Activated CD4-positive, alpha-beta T cell treated with anti-CD3 and anti-CD28 coated beads for 36 hours (primary cell): ENCODE measurements at regions not wholly inside any gene's neighbourhood (a gene's known extent, or its start where the extent isn't known, plus 50 kb on each side); places are given as distances from the start of the nearest gene placed in this dataset.
"Not testable (repeated sequence)": the region's sequence is repeated elsewhere in the genome, so short reads cannot be mapped to it uniquely, and the experiment has no call there.

Experiments
- ATAC-seq: fragments of 200-7000 bp; cut with Tn5 transposase; one replicate; pipeline ENCODE4 v1.10.0; 2021; ENCODE audit warnings: mild to moderate bottlenecking, moderate library complexity
- CTCF ChIA-PET: fragments of 350-600 bp; sonication (Branson Sonifier 250); formaldehyde crosslinking; loops from one replicate; lab custom pipeline; 2021; ENCODE audit warnings: antibody characterized with exemption; lab: Charles Lee
- POLR2A ChIA-PET: fragments of 350-600 bp; sonication (Branson Sonifier 250); formaldehyde crosslinking; loops from one replicate; lab custom pipeline; 2021; ENCODE audit warnings: antibody characterized with exemption, inconsistent platforms; lab: Charles Lee
- DNase-seq: peaks from one replicate; pipeline ENCODE4 v3.0.0-alpha.2; 2020
- H3K27ac Mint-ChIP-seq: one replicate; pipeline ENCODE4 v1.8.0; 2021; ENCODE audit warnings: mixed read lengths
- H3K27me3 Mint-ChIP-seq: one replicate; pipeline ENCODE4 v1.8.0; 2021; ENCODE audit warnings: mixed read lengths
- H3K36me3 Mint-ChIP-seq: one replicate; pipeline ENCODE4 v1.8.0; 2021; ENCODE audit warnings: low read depth, mixed read lengths
- H3K4me1 Mint-ChIP-seq: one replicate; pipeline ENCODE4 v1.8.0; 2021; ENCODE audit warnings: mixed read lengths
- H3K4me3 Mint-ChIP-seq: one replicate; pipeline ENCODE4 v1.8.0; 2021; ENCODE audit warnings: mild to moderate bottlenecking, moderate library complexity, mixed read lengths
- H3K9me3 Mint-ChIP-seq: one replicate; pipeline ENCODE4 v1.8.0; 2021; ENCODE audit warnings: low read depth, mixed read lengths
- intact Hi-C, 2 experiments: fragments of 100-400 bp; cut with DNase I in 1 of 2; cut with micrococcal nuclease in 1 of 2; formaldehyde crosslinking; loops; one replicate each; pipeline versions ENCODE4 v1.14.2 to v1.15.1; 2022 to 2024; cut with DNase I, micrococcal nuclease

- peaks cover 2% of the 10 kb centered on the region for H3K9me3 Mint-ChIP-seq
- CTCF ChIA-PET = no interaction called here
- no peaks in the 10 kb centered on the region for H3K4me1 Mint-ChIP-seq
- peaks cover 10% of the 10 kb centered on the region for H3K27me3 Mint-ChIP-seq
- intact Hi-C loops = no loop called here
- H3K4me3 Mint-ChIP-seq = no peak overlapping the region
- DNase-seq (no peak), ATAC-seq (no peak)
- H3K36me3 Mint-ChIP-seq = no peaks in the 10 kb centered on the region
- POLR2A ChIA-PET = no interaction called here
- H3K27ac Mint-ChIP-seq = no peak overlapping the region
These were observed 174.1 kb upstream of the NR4A3 start for GRCh38 chr9:99647604-99648003.

DNA sequence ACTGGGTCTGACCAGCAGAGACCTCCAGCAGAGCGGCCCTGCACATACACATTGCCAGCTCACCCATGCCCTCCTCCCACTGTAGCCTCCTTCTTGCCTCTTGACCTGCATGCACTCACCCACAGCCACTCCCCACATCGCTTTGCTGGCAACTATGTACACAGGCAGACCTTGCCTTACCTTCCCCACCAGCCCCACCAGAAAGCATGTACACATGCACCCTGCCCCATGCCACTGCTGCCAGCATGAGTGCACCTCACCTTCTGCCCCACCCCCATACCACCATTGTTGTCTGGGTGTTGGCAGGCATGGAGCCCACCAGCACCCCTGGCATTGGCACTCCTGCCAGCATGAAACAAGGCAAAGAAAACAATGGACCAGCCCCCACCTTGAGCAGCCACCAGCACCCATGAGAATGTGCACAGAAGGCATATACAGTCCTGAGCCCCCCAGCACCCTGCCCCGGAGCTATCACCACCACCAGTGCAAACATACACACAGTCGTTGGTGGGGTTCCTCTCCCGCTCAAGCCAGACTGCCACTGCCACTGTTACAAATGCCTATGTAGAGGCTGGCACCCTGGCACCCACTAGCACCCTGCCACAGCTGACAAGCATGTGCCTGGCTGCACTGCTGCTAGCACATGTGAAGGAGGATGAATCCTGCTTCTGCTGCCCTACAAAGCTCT, 171.4 kb upstream of the NR4A3 start:
- no peak overlapping the region for H3K4me3 Mint-ChIP-seq
- intact Hi-C loops = no loop called here
- ChIA-PET POLR2A (no interaction called here), CTCF (no interaction called here)
- no peak overlapping the region for H3K27ac Mint-ChIP-seq
- peaks cover 3% of the 10 kb centered on the region for H3K9me3 Mint-ChIP-seq
- peaks cover 10% of the 10 kb centered on the region for H3K27me3 Mint-ChIP-seq
- ATAC-seq (no peak), DNase-seq (no peak)
- H3K36me3 Mint-ChIP-seq = no peaks in the 10 kb centered on the region
- no peaks in the 10 kb centered on the region for H3K4me1 Mint-ChIP-seq

- H3K4me3 Mint-ChIP-seq = no peak overlapping the region
- ATAC-seq (peak; percentile 75), DNase-seq (no peak)
- H3K36me3 Mint-ChIP-seq = no peaks in the 10 kb centered on the region
- no peaks in the 10 kb centered on the region for H3K9me3 Mint-ChIP-seq
- H3K27ac Mint-ChIP-seq = no peak overlapping the region
- intact Hi-C loops = no loop called here
- peaks cover 9% of the 10 kb centered on the region for H3K27me3 Mint-ChIP-seq
- CTCF ChIA-PET = no interaction called here
- peaks cover 5% of the 10 kb centered on the region for H3K4me1 Mint-ChIP-seq
- POLR2A ChIA-PET = no interaction called here
These were observed 161.5 kb upstream of the NR4A3 start for GRCh38 chr9:99660191-99660636.

DNA sequence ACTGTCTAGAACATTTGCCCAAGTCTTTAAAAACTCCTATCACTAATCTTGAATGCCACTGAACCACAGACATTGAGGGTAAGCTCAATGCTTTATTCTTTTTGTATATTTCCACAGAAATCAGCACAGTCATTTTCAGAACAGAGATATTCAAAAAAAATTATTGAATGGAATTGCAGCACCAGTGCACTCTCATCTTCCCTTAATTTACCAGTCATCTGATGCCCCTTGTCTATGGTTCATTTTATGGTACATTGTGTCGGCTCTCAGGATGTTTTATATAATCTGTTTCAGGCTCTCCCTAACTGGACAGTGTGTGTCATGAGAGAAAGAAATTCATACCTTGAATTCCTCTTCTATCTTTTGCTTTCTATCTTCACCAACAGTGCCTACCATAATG, 158.4 kb upstream of the NR4A3 start:
- ChIA-PET CTCF (interaction anchor here (0.7 kb wide), 1 partner anchor 1725 kb away, joined by 3 read pairs; no protein-coding TSS in a partner anchor), POLR2A (no interaction called here)
- Mint-ChIP-seq H3K9me3 (no peaks in the 10 kb centered on the region), H3K36me3 (no peaks in the 10 kb centered on the region), H3K4me3 (no peak overlapping the region), H3K27ac (no peak overlapping the region), H3K4me1 (peaks cover 8% of the 10 kb centered on the region), H3K27me3 (peaks cover 9% of the 10 kb centered on the region)
- no peak for ATAC-seq
- DNase-seq = no peak
- intact Hi-C loops = no loop called here

GRCh38 chr9:99663856-99664255, 157.8 kb upstream of the NR4A3 start:
- ChIA-PET POLR2A (no interaction called here), CTCF (interaction anchor here (0.7 kb wide), 1 partner anchor 1724 kb away, joined by 3 read pairs; no protein-coding TSS in a partner anchor)
- no peak overlapping the region for H3K4me3 Mint-ChIP-seq
- DNase-seq = no peak
- no peaks in the 10 kb centered on the region for H3K36me3 Mint-ChIP-seq
- intact Hi-C loops = no loop called here
- no peak for ATAC-seq
- H3K9me3 Mint-ChIP-seq = no peaks in the 10 kb centered on the region
- peaks cover 8% of the 10 kb centered on the region for H3K4me1 Mint-ChIP-seq
- peaks cover 9% of the 10 kb centered on the region for H3K27me3 Mint-ChIP-seq
- no peak overlapping the region for H3K27ac Mint-ChIP-seq

DNA sequence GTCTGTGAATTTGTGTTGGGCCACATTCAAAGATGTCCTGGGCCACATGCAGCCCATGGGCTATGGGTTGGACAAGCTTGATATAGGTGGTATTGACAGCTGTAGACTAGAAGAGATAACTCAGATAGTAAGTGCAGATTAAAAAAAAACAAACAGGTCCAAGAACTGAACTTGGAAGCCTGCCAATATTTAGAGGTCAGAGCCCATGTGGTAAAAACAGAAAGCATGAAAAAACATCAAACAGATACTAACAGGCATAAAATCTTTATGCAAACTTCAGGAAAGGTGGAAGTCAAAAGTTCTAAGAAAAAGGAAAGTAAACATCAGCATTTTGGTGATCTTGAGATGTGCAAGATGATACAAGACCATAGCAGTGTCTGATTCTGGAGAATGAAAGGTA, 155.1 kb upstream of the NR4A3 start:
- ChIA-PET POLR2A (no interaction called here), CTCF (interaction anchor here (1.2 kb wide), 2 partner anchors 11 to 17 kb away, joined by 3 to 4 read pairs; no protein-coding TSS in a partner anchor)
- Mint-ChIP-seq H3K9me3 (no peaks in the 10 kb centered on the region), H3K4me1 (peaks cover 4% of the 10 kb centered on the region), H3K36me3 (no peaks in the 10 kb centered on the region), H3K4me3 (no peak overlapping the region), H3K27ac (no peak overlapping the region), H3K27me3 (peaks cover 4% of the 10 kb centered on the region)
- DNase-seq (no peak), ATAC-seq (no peak)
- intact Hi-C loops = no loop called here

DNA sequence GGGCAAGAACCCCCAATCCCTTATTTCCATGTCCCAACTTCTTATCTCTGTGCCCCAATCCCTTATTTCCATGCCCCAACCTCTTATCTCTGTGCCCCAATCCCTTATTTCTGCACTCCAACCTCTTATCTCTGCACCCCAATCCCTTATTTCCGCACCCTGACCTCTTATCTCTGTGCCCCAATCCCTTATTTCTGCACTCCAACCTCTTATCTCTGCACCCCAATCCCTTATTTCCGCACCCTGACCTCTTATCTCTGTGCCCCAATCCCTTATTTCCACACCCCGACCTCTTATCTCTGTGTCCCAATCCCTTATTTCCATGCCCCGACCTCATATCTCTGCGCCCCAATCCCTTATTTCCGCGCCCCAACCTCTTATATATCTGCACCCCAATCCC, 150.8 kb upstream of the NR4A3 start:
- H3K9me3 Mint-ChIP-seq, CTCF ChIA-PET, DNase-seq, H3K27me3 Mint-ChIP-seq, intact Hi-C loops, H3K4me1 Mint-ChIP-seq, H3K27ac Mint-ChIP-seq, H3K4me3 Mint-ChIP-seq, H3K36me3 Mint-ChIP-seq, POLR2A ChIA-PET, ATAC-seq: not testable (repeated sequence)

- Mint-ChIP-seq H3K36me3 (no peaks in the 10 kb centered on the region), H3K4me3 (no peak overlapping the region), H3K9me3 (peaks cover 3% of the 10 kb centered on the region), H3K4me1 (no peaks in the 10 kb centered on the region), H3K27me3 (peaks cover 2% of the 10 kb centered on the region), H3K27ac (no peak overlapping the region)
- intact Hi-C loops = no loop called here
- no peak for ATAC-seq
- ChIA-PET POLR2A (no interaction called here), CTCF (interaction anchor here (1.3 kb wide), 1 partner anchor 11 kb away, joined by 3 read pairs; no protein-coding TSS in a partner anchor)
- DNase-seq = no peak
These were observed 144.4 kb upstream of the NR4A3 start for GRCh38 chr9:99677281-99677680.

GRCh38 chr9:99678566-99678965, 143.1 kb upstream of the NR4A3 start:
- DNase-seq (no peak), ATAC-seq (no peak)
- no peak overlapping the region for H3K27ac Mint-ChIP-seq
- no peak overlapping the region for H3K4me3 Mint-ChIP-seq
- ChIA-PET POLR2A (no interaction called here), CTCF (interaction anchor here (1.3 kb wide), 1 partner anchor 13 kb away, joined by 3 read pairs; no protein-coding TSS in a partner anchor)
- H3K4me1 Mint-ChIP-seq = no peaks in the 10 kb centered on the region
- intact Hi-C loops = no loop called here
- H3K27me3 Mint-ChIP-seq = peaks cover 2% of the 10 kb centered on the region
- H3K36me3 Mint-ChIP-seq = no peaks in the 10 kb centered on the region
- H3K9me3 Mint-ChIP-seq = peaks cover 6% of the 10 kb centered on the region

DNA sequence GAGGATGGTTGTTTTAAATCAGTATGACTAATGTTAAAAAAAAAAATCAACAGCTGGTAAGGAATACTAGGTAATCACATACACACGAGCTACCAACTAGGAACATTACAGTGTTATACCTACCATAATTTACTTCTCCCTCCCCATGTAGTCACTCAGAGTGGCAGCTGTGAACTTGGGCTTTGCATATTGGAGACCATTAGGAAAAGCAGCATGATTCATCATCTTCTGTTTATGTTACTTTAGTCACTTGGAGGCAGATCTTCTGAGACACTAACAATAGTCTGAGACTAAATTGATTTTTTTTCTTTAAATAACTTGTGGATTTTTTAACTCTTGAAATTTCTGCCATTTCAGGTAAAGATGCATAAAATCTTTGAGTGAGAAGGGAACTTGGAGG, 141.5 kb upstream of the NR4A3 start:
- Mint-ChIP-seq H3K27me3 (peaks cover 2% of the 10 kb centered on the region), H3K4me1 (no peaks in the 10 kb centered on the region), H3K36me3 (no peaks in the 10 kb centered on the region), H3K27ac (no peak overlapping the region), H3K9me3 (peaks cover 6% of the 10 kb centered on the region), H3K4me3 (no peak overlapping the region)
- intact Hi-C loops = no loop called here
- no peak for DNase-seq
- ChIA-PET CTCF (no interaction called here), POLR2A (no interaction called here)
- no peak for ATAC-seq

GRCh38 chr9:99681113-99681512, 140.6 kb upstream of the NR4A3 start:
- intact Hi-C loops = no loop called here
- Mint-ChIP-seq H3K36me3 (no peaks in the 10 kb centered on the region), H3K4me1 (no peaks in the 10 kb centered on the region), H3K27me3 (peaks cover 2% of the 10 kb centered on the region), H3K4me3 (no peak overlapping the region), H3K27ac (no peak overlapping the region), H3K9me3 (peaks cover 3% of the 10 kb centered on the region)
- CTCF ChIA-PET = no interaction called here
- no peak for ATAC-seq
- POLR2A ChIA-PET = no interaction called here
- DNase-seq = no peak

- H3K36me3 Mint-ChIP-seq = no peaks in the 10 kb centered on the region
- H3K4me3 Mint-ChIP-seq = no peak overlapping the region
- no peaks in the 10 kb centered on the region for H3K4me1 Mint-ChIP-seq
- peaks cover 2% of the 10 kb centered on the region for H3K27me3 Mint-ChIP-seq
- no peak for DNase-seq
- no peak overlapping the region for H3K27ac Mint-ChIP-seq
- intact Hi-C loops = no loop called here
- H3K9me3 Mint-ChIP-seq = peaks cover 3% of the 10 kb centered on the region
- POLR2A ChIA-PET = no interaction called here
- CTCF ChIA-PET = no interaction called here
- ATAC-seq = no peak
These were observed 139.3 kb upstream of the NR4A3 start for GRCh38 chr9:99682378-99682777.
